ENCODE measurements at regions not wholly inside any gene's neighbourhood (a gene's known extent, or its start where the extent isn't known, plus 50 kb on each side); places are given as distances from the start of the nearest gene placed in this dataset.

GRCh38 chr20:41998539-41999341 is 380.6 kb upstream of the CHD6 start:
- no peak for TF ChIP-seq POLR2AphosphoS5 (IDR thresholded peaks at IDR 0.05; ENCODE audit: low read depth, low read length)
- no peak for TF ChIP-seq POLR2A (IDR thresholded peaks at IDR 0.05; ENCODE audit: low read depth, low read length)
- no peak for TF ChIP-seq TAF1 (IDR thresholded peaks at IDR 0.05; ENCODE audit: borderline replicate concordance, low read depth, low read length)
